ENCODE measurements at regions not wholly inside any gene's neighbourhood (a gene's known extent, or its start where the extent isn't known, plus 50 kb on each side); places are given as distances from the start of the nearest gene placed in this dataset.

GRCh38 chr1:157247005-157247763 is 109.0 kb upstream of the ETV3 start:
- no peaks in the 10 kb centered on the region for H3K4me1 ChIP-seq (ENCODE audit: control insufficient read depth in 1 of 2, insufficient read depth in 2 of 2, low read length in 2 of 2)
- no peak overlapping the region for H3K27ac ChIP-seq (ENCODE audit: low read depth in 1 of 2, low read length in 2 of 2)
- DNase-seq (no peak), ATAC-seq (ENCODE audit: low FRiP score) (no peak)
- H3K36me3 ChIP-seq (ENCODE audit: control insufficient read depth in 1 of 2, insufficient read depth in 2 of 2, low read length in 1 of 2), result no peaks in the 10 kb centered on the region
- H3K4me3 ChIP-seq (ENCODE audit: low read length in 2 of 2), result no peak overlapping the region
- 51 to 67% methylated on average over 2 of the region's 2 CpGs for WGBS, 2 donors
- H3K9me3 ChIP-seq (ENCODE audit: control insufficient read depth, low read length), result peaks cover 3% of the 10 kb centered on the region
- H3K27me3 ChIP-seq (ENCODE audit: control insufficient read depth in 1 of 2, insufficient read depth in 2 of 2, low read length in 1 of 2), result no peaks in the 10 kb centered on the region
- intact Hi-C loops (cut with DNase I), result no loop called here

- no peaks in the 10 kb centered on the region for H3K4me1 ChIP-seq (ENCODE audit: control insufficient read depth in 1 of 2, insufficient read depth in 2 of 2, low read length in 2 of 2)
- no peak overlapping the region for H3K27ac ChIP-seq (ENCODE audit: low read depth in 1 of 2, low read length in 2 of 2)
- no peak for ATAC-seq (ENCODE audit: low FRiP score)
- intact Hi-C loops (cut with DNase I), result no loop called here
- WGBS, 2 donors, result 71 to 92% methylated on average over 2 of the region's 2 CpGs
- H3K9me3 ChIP-seq (ENCODE audit: control insufficient read depth, low read length), result peaks cover 3% of the 10 kb centered on the region
- H3K27me3 ChIP-seq (ENCODE audit: control insufficient read depth in 1 of 2, insufficient read depth in 2 of 2, low read length in 1 of 2), result no peaks in the 10 kb centered on the region
- no peak overlapping the region for H3K4me3 ChIP-seq (ENCODE audit: low read length in 2 of 2)
- DNase-seq, result no peak
- H3K36me3 ChIP-seq (ENCODE audit: control insufficient read depth in 1 of 2, insufficient read depth in 2 of 2, low read length in 1 of 2), result no peaks in the 10 kb centered on the region
These were observed 107.6 kb upstream of the ETV3 start for GRCh38 chr1:157245823-157246222.

- Histone ChIP-seq H3K27me3 (ENCODE audit: control insufficient read depth in 1 of 2, insufficient read depth in 2 of 2, low read length in 1 of 2) (no peaks in the 10 kb centered on the region), H3K27ac (ENCODE audit: low read depth in 1 of 2, low read length in 2 of 2) (no peak overlapping the region), H3K36me3 (ENCODE audit: control insufficient read depth in 1 of 2, insufficient read depth in 2 of 2, low read length in 1 of 2) (no peaks in the 10 kb centered on the region), H3K4me3 (ENCODE audit: low read length in 2 of 2) (no peak overlapping the region), H3K9me3 (ENCODE audit: control insufficient read depth, low read length) (peaks cover 4% of the 10 kb centered on the region), H3K4me1 (ENCODE audit: control insufficient read depth in 1 of 2, insufficient read depth in 2 of 2, low read length in 2 of 2) (no peaks in the 10 kb centered on the region)
- DNase-seq (no peak), ATAC-seq (ENCODE audit: low FRiP score) (no peak)
- intact Hi-C loops (cut with DNase I), result no loop called here
- 51 to 65% methylated on average over 2 of the region's 2 CpGs for WGBS, 2 donors
These were observed 103.0 kb upstream of the ETV3 start for GRCh38 chr1:157241185-157241538.

GRCh38 chr1:157240495-157241184 is 102.4 kb upstream of the ETV3 start:
- WGBS, 2 donors, result 59 to 64% methylated on average over 7 of the region's 7 CpGs
- H3K36me3 ChIP-seq (ENCODE audit: control insufficient read depth in 1 of 2, insufficient read depth in 2 of 2, low read length in 1 of 2), result no peaks in the 10 kb centered on the region
- no peaks in the 10 kb centered on the region for H3K4me1 ChIP-seq (ENCODE audit: control insufficient read depth in 1 of 2, insufficient read depth in 2 of 2, low read length in 2 of 2)
- H3K9me3 ChIP-seq (ENCODE audit: control insufficient read depth, low read length), result peaks cover 4% of the 10 kb centered on the region
- intact Hi-C loops (cut with DNase I), result no loop called here
- ATAC-seq (ENCODE audit: low FRiP score), result peak; percentile 38
- no peak for DNase-seq
- no peak overlapping the region for H3K4me3 ChIP-seq (ENCODE audit: low read length in 2 of 2)
- no peak overlapping the region for H3K27ac ChIP-seq (ENCODE audit: low read depth in 1 of 2, low read length in 2 of 2)
- no peaks in the 10 kb centered on the region for H3K27me3 ChIP-seq (ENCODE audit: control insufficient read depth in 1 of 2, insufficient read depth in 2 of 2, low read length in 1 of 2)

GRCh38 chr1:157239936-157240335 is 101.7 kb upstream of the ETV3 start:
- Histone ChIP-seq H3K36me3 (ENCODE audit: control insufficient read depth in 1 of 2, insufficient read depth in 2 of 2, low read length in 1 of 2) (no peaks in the 10 kb centered on the region), H3K4me1 (ENCODE audit: control insufficient read depth in 1 of 2, insufficient read depth in 2 of 2, low read length in 2 of 2) (no peaks in the 10 kb centered on the region), H3K27me3 (ENCODE audit: control insufficient read depth in 1 of 2, insufficient read depth in 2 of 2, low read length in 1 of 2) (no peaks in the 10 kb centered on the region), H3K4me3 (ENCODE audit: low read length in 2 of 2) (no peak overlapping the region), H3K9me3 (ENCODE audit: control insufficient read depth, low read length) (peaks cover 1% of the 10 kb centered on the region), H3K27ac (ENCODE audit: low read depth in 1 of 2, low read length in 2 of 2) (no peak overlapping the region)
- intact Hi-C loops (cut with DNase I), result no loop called here
- DNase-seq (no peak), ATAC-seq (ENCODE audit: low FRiP score) (no peak)

- DNase-seq (no peak), ATAC-seq (ENCODE audit: low FRiP score) (no peak)
- no peaks in the 10 kb centered on the region for H3K4me1 ChIP-seq (ENCODE audit: control insufficient read depth in 1 of 2, insufficient read depth in 2 of 2, low read length in 2 of 2)
- H3K4me3 ChIP-seq (ENCODE audit: low read length in 2 of 2), result no peak overlapping the region
- H3K9me3 ChIP-seq (ENCODE audit: control insufficient read depth, low read length), result peaks cover 1% of the 10 kb centered on the region
- no peaks in the 10 kb centered on the region for H3K27me3 ChIP-seq (ENCODE audit: control insufficient read depth in 1 of 2, insufficient read depth in 2 of 2, low read length in 1 of 2)
- WGBS, 2 donors, result 47 to 48% methylated on average over 4 of the region's 4 CpGs
- intact Hi-C loops (cut with DNase I), result no loop called here
- H3K36me3 ChIP-seq (ENCODE audit: control insufficient read depth in 1 of 2, insufficient read depth in 2 of 2, low read length in 1 of 2), result no peaks in the 10 kb centered on the region
- H3K27ac ChIP-seq (ENCODE audit: low read depth in 1 of 2, low read length in 2 of 2), result no peak overlapping the region
These were observed 100.4 kb upstream of the ETV3 start for GRCh38 chr1:157238585-157238984.

GRCh38 chr1:157237981-157238380 is 99.8 kb upstream of the ETV3 start:
- DNase-seq, result no peak
- Histone ChIP-seq H3K36me3 (ENCODE audit: control insufficient read depth in 1 of 2, insufficient read depth in 2 of 2, low read length in 1 of 2) (no peaks in the 10 kb centered on the region), H3K27me3 (ENCODE audit: control insufficient read depth in 1 of 2, insufficient read depth in 2 of 2, low read length in 1 of 2) (no peaks in the 10 kb centered on the region), H3K4me1 (ENCODE audit: control insufficient read depth in 1 of 2, insufficient read depth in 2 of 2, low read length in 2 of 2) (no peaks in the 10 kb centered on the region), H3K9me3 (ENCODE audit: control insufficient read depth, low read length) (peaks cover 1% of the 10 kb centered on the region), H3K4me3 (ENCODE audit: low read length in 2 of 2) (no peak overlapping the region), H3K27ac (ENCODE audit: low read depth in 1 of 2, low read length in 2 of 2) (no peak overlapping the region)
- intact Hi-C loops (cut with DNase I), result no loop called here
- WGBS, 2 donors, result 74 to 75% methylated on average over 3 of the region's 3 CpGs
- no peak for ATAC-seq (ENCODE audit: low FRiP score)

- no peak overlapping the region for H3K27ac ChIP-seq (ENCODE audit: low read depth in 1 of 2, low read length in 2 of 2)
- DNase-seq, result no peak
- no peaks in the 10 kb centered on the region for H3K36me3 ChIP-seq (ENCODE audit: control insufficient read depth in 1 of 2, insufficient read depth in 2 of 2, low read length in 1 of 2)
- H3K9me3 ChIP-seq (ENCODE audit: control insufficient read depth, low read length), result peaks cover 1% of the 10 kb centered on the region
- 74 to 75% methylated on average over 4 of the region's 4 CpGs for WGBS, 2 donors
- H3K4me1 ChIP-seq (ENCODE audit: control insufficient read depth in 1 of 2, insufficient read depth in 2 of 2, low read length in 2 of 2), result no peaks in the 10 kb centered on the region
- intact Hi-C loops (cut with DNase I), result no loop called here
- H3K4me3 ChIP-seq (ENCODE audit: low read length in 2 of 2), result no peak overlapping the region
- no peak for ATAC-seq (ENCODE audit: low FRiP score)
- H3K27me3 ChIP-seq (ENCODE audit: control insufficient read depth in 1 of 2, insufficient read depth in 2 of 2, low read length in 1 of 2), result no peaks in the 10 kb centered on the region
These were observed 99.3 kb upstream of the ETV3 start for GRCh38 chr1:157237522-157237921.

- intact Hi-C loops (cut with DNase I), result no loop called here
- no peaks in the 10 kb centered on the region for H3K27me3 ChIP-seq (ENCODE audit: control insufficient read depth in 1 of 2, insufficient read depth in 2 of 2, low read length in 1 of 2)
- H3K4me3 ChIP-seq (ENCODE audit: low read length in 2 of 2), result no peak overlapping the region
- DNase-seq, result no peak
- WGBS, 2 donors, result 91 to 95% methylated on average over 4 of the region's 4 CpGs
- no peaks in the 10 kb centered on the region for H3K4me1 ChIP-seq (ENCODE audit: control insufficient read depth in 1 of 2, insufficient read depth in 2 of 2, low read length in 2 of 2)
- H3K9me3 ChIP-seq (ENCODE audit: control insufficient read depth, low read length), result peaks cover 1% of the 10 kb centered on the region
- no peaks in the 10 kb centered on the region for H3K36me3 ChIP-seq (ENCODE audit: control insufficient read depth in 1 of 2, insufficient read depth in 2 of 2, low read length in 1 of 2)
- ATAC-seq (ENCODE audit: low FRiP score), result no peak
- no peak overlapping the region for H3K27ac ChIP-seq (ENCODE audit: low read depth in 1 of 2, low read length in 2 of 2)
These were observed 97.9 kb upstream of the ETV3 start for GRCh38 chr1:157236072-157236471.

Measured in aorta (tissue), 5 donors.